ENCODE measurements at regions not wholly inside any gene's neighbourhood (a gene's known extent, or its start where the extent isn't known, plus 50 kb on each side); places are given as distances from the start of the nearest gene placed in this dataset.

DNA sequence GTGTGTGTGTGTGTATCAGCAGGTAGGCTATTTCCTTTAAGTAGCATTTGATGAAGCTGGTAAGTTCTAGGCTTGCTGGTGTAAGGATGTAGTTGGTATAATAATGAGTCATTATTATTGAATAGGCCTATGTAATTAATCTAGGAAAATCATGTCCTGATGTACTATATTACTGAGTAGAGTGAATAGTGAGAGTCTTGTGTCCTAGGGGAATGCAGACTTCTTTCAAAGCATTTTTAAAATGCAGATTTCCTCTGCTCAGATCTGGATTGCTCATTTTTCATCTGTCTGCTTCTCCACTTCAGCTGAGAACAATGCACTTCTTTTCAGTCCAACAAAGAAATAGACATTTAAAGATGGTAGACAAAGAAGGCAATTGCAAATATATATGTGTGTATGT, 434.2 kb upstream of the ONECUT1 start:
- no peaks in the 10 kb centered on the region for H3K9me2 ChIP-seq (replicated peaks; ENCODE audit: insufficient read depth, low read length)

GRCh38 chr15:53223815-53224214, 433.7 kb upstream of the ONECUT1 start:
- TF ChIP-seq, protein P1, sequence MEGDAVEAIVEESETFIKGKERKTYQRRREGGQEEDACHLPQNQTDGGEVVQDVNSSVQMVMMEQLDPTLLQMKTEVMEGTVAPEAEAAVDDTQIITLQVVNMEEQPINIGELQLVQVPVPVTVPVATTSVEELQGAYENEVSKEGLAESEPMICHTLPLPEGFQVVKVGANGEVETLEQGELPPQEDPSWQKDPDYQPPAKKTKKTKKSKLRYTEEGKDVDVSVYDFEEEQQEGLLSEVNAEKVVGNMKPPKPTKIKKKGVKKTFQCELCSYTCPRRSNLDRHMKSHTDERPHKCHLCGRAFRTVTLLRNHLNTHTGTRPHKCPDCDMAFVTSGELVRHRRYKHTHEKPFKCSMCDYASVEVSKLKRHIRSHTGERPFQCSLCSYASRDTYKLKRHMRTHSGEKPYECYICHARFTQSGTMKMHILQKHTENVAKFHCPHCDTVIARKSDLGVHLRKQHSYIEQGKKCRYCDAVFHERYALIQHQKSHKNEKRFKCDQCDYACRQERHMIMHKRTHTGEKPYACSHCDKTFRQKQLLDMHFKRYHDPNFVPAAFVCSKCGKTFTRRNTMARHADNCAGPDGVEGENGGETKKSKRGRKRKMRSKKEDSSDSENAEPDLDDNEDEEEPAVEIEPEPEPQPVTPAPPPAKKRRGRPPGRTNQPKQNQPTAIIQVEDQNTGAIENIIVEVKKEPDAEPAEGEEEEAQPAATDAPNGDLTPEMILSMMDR (IDR thresholded peaks at IDR 0.05; ENCODE audit: insufficient read depth, low read length, poor library complexity, severe bottlenecking): no peak
- no peak for TF ChIP-seq EZH2phosphoT487 (conservative IDR thresholded peaks at IDR 0.05; ENCODE audit: low read length)

More for the DNA sequence above, 434.2 kb upstream of the ONECUT1 start:
- Histone ChIP-seq H3K27ac (ENCODE audit: low read depth, low read length) (no peak overlapping the region), H3K4me2 (ENCODE audit: low read depth, low read length, poor library complexity, severe bottlenecking) (no peak overlapping the region), H3K4me3 (ENCODE audit: insufficient read depth, low read length, poor library complexity, severe bottlenecking) (no peak overlapping the region), H4K20me1 (ENCODE audit: low read depth, low read length) (no peaks in the 10 kb centered on the region), H3K79me2 (ENCODE audit: insufficient read depth, low read length) (no peaks in the 10 kb centered on the region), H2AFZ (ENCODE audit: low read depth, low read length, severe bottlenecking) (no peak overlapping the region), H3F3A (ENCODE audit: insufficient read depth) (no peaks in the 10 kb centered on the region), H3K9ac (ENCODE audit: low read length) (no peak overlapping the region), H3K27me3 (ENCODE audit: low read length) (0 out of 2 replicates have a peak, but pooled peaks cover 4% of the 10 kb centered on the region), H3K36me3 (ENCODE audit: low read length) (no peaks in the 10 kb centered on the region), H3K9me3 (ENCODE audit: insufficient read depth, low read length) (no peaks in the 10 kb centered on the region)
- no peak for TF ChIP-seq EZH2phosphoT487 (conservative IDR thresholded peaks at IDR 0.05; ENCODE audit: low read length)
- TF ChIP-seq, protein P1 (IDR thresholded peaks at IDR 0.05; ENCODE audit: insufficient read depth, low read length, poor library complexity, severe bottlenecking): no peak

DNA sequence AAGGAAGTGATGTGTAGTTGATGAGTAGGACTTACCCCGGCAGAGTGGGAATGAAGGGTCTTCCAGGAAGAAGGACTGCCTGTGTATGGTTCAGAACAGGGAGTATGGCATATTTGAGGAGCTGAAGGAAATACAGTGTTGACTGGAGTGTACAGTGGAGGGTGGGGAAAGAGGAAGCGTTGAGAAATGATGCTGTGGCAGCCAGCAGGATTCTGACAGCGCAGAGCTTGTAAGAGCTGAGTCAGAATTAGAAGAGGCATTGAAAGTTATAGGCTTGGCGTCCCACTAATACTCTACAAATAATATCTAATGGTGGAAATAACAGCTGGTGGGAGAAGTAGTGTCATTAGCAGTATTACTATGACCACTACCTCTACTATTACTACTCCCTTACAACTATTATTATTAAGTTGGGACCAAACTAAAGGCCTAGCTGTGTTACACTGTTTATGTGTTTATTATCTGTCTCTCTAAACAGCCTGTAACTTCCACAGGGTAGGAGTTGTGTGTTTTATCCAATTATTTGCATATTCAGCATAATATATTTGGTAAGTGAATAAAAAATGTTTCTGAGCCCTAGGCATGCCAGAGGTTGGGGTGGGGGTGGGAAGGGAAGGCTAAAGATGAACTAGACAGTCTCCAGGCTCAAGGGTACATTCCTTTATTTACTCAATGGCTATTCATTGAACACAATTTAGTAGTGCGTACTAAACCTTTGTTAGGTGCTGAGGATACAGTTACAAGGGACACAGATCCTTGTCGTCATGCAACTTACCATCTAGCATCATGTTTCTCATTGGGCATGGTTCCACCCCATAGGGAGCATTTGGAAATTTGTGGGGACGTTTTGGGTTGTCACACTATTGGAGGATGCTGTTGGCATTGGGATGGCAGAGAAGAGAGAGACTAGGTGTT, 428.8 kb upstream of the ONECUT1 start:
- H3K9me3 ChIP-seq (ENCODE audit: insufficient read depth, low read length): no peaks in the 10 kb centered on the region
- no peaks in the 10 kb centered on the region for H3K27me3 ChIP-seq (ENCODE audit: low read length)
- no peaks in the 10 kb centered on the region for H3K36me3 ChIP-seq (ENCODE audit: low read length)
- no peaks in the 10 kb centered on the region for H3K79me2 ChIP-seq (ENCODE audit: insufficient read depth, low read length)
- H3K9ac ChIP-seq (ENCODE audit: low read length): no peak overlapping the region
- no peak overlapping the region for H2AFZ ChIP-seq (ENCODE audit: low read depth, low read length, severe bottlenecking)
- H3K27ac ChIP-seq (ENCODE audit: low read depth, low read length): no peak overlapping the region
- TF ChIP-seq, protein P1 (IDR thresholded peaks at IDR 0.05; ENCODE audit: insufficient read depth, low read length, poor library complexity, severe bottlenecking): no peak
- no peak for TF ChIP-seq EZH2phosphoT487 (conservative IDR thresholded peaks at IDR 0.05; ENCODE audit: low read length)
- no peak overlapping the region for H3K4me3 ChIP-seq (ENCODE audit: insufficient read depth, low read length, poor library complexity, severe bottlenecking)
- no peak overlapping the region for H3K4me2 ChIP-seq (ENCODE audit: low read depth, low read length, poor library complexity, severe bottlenecking)
- H4K20me1 ChIP-seq (ENCODE audit: low read depth, low read length): no peaks in the 10 kb centered on the region
- no peaks in the 10 kb centered on the region for H3F3A ChIP-seq (ENCODE audit: insufficient read depth)
- no peaks in the 10 kb centered on the region for H3K9me2 ChIP-seq (replicated peaks; ENCODE audit: insufficient read depth, low read length)

More at GRCh38 chr15:53223815-53224214, 433.7 kb upstream of the ONECUT1 start:
- no peaks in the 10 kb centered on the region for H4K20me1 ChIP-seq (ENCODE audit: low read depth, low read length)
- no peaks in the 10 kb centered on the region for H3K79me2 ChIP-seq (ENCODE audit: insufficient read depth, low read length)
- H3K36me3 ChIP-seq (ENCODE audit: low read length): no peaks in the 10 kb centered on the region
- H3K4me2 ChIP-seq (ENCODE audit: low read depth, low read length, poor library complexity, severe bottlenecking): no peak overlapping the region
- H3K9me3 ChIP-seq (ENCODE audit: insufficient read depth, low read length): no peaks in the 10 kb centered on the region
- H3F3A ChIP-seq (ENCODE audit: insufficient read depth): no peaks in the 10 kb centered on the region
- H3K27me3 ChIP-seq (ENCODE audit: low read length): 0 out of 2 replicates have a peak, but pooled peaks cover 4% of the 10 kb centered on the region
- no peak overlapping the region for H2AFZ ChIP-seq (ENCODE audit: low read depth, low read length, severe bottlenecking)
- no peak overlapping the region for H3K4me3 ChIP-seq (ENCODE audit: insufficient read depth, low read length, poor library complexity, severe bottlenecking)
- H3K9ac ChIP-seq (ENCODE audit: low read length): no peak overlapping the region
- H3K9me2 ChIP-seq (replicated peaks; ENCODE audit: insufficient read depth, low read length): no peaks in the 10 kb centered on the region
- H3K27ac ChIP-seq (ENCODE audit: low read depth, low read length): no peak overlapping the region

All from SU-DHL-6 (cell line).